Urothelium cell line (cell line): ENCODE measurements at regions not wholly inside any gene's neighbourhood (a gene's known extent, or its start where the extent isn't known, plus 50 kb on each side); places are given as distances from the start of the nearest gene placed in this dataset.

Experiments
- DNase-seq: peaks from one replicate; pipeline ENCODE4 v3.0.0; 2011; ENCODE audit warnings: low spot score, mixed read lengths
- FAIRE-seq: peaks from 2 replicates; lab custom pipeline; 2011; peaks lifted over from hg19 to GRCh38; lab: Jason Lieb, UNC

- FAIRE-seq (no peak), DNase-seq (no peak)
Measured at GRCh38 chr18:46290440-46291020, 186.3 kb downstream of the HAUS1 start.

- DNase-seq (no peak), FAIRE-seq (no peak)
Measured at GRCh38 chr18:46291149-46291548, 187.0 kb downstream of the HAUS1 start.

- no peak for DNase-seq
- no peak for FAIRE-seq
Measured at GRCh38 chr18:46293742-46294181, 189.6 kb downstream of the HAUS1 start.

GRCh38 chr18:46294318-46294717 lies 190.1 kb downstream of the HAUS1 start:
- DNase-seq (no peak), FAIRE-seq (no peak)

- FAIRE-seq (no peak), DNase-seq (no peak)
Measured at GRCh38 chr18:46294751-46295150, 190.6 kb downstream of the HAUS1 start.

GRCh38 chr18:46295416-46295815 lies 191.2 kb downstream of the HAUS1 start:
- FAIRE-seq (no peak), DNase-seq (no peak)

- FAIRE-seq: no peak
- no peak for DNase-seq
Measured at GRCh38 chr18:46296656-46297055, 192.5 kb downstream of the HAUS1 start.

GRCh38 chr18:46297124-46297523 lies 192.9 kb downstream of the HAUS1 start:
- no peak for FAIRE-seq

GRCh38 chr18:46297621-46298020 lies 193.4 kb downstream of the HAUS1 start:
- FAIRE-seq (no peak), DNase-seq (no peak)

More at GRCh38 chr18:46297124-46297523, 192.9 kb downstream of the HAUS1 start:
- DNase-seq: no peak

- no peak for FAIRE-seq
- DNase-seq: no peak
Measured at GRCh38 chr18:46298511-46298910, 194.3 kb downstream of the HAUS1 start.

- no peak for DNase-seq
- FAIRE-seq: no peak
Measured at GRCh38 chr18:46299465-46300008, 195.4 kb downstream of the HAUS1 start.

- DNase-seq (no peak), FAIRE-seq (no peak)
Measured at GRCh38 chr18:46301081-46301480, 196.9 kb downstream of the HAUS1 start.

GRCh38 chr18:46301571-46301970 lies 197.4 kb downstream of the HAUS1 start:
- FAIRE-seq (no peak), DNase-seq (no peak)

GRCh38 chr18:46302528-46303485 lies 198.6 kb downstream of the HAUS1 start:
- DNase-seq (no peak), FAIRE-seq (no peak)

GRCh38 chr18:46310258-46310657 lies 206.1 kb downstream of the HAUS1 start:
- no peak for DNase-seq
- FAIRE-seq: no peak

- FAIRE-seq: no peak
- DNase-seq: no peak
Measured at GRCh38 chr18:46310675-46311345, 206.6 kb downstream of the HAUS1 start.

- FAIRE-seq: no peak
Measured at GRCh38 chr18:46311491-46311890, 207.3 kb downstream of the HAUS1 start.

GRCh38 chr18:46312221-46312620 lies 208.0 kb downstream of the HAUS1 start:
- FAIRE-seq: no peak
- no peak for DNase-seq

More at GRCh38 chr18:46311491-46311890, 207.3 kb downstream of the HAUS1 start:
- DNase-seq: no peak

GRCh38 chr18:46313521-46313920 lies 209.3 kb downstream of the HAUS1 start:
- FAIRE-seq (no peak), DNase-seq (no peak)

- FAIRE-seq: no peak
- no peak for DNase-seq
Measured at GRCh38 chr18:46314011-46314410, 209.8 kb downstream of the HAUS1 start.

- no peak for DNase-seq
- no peak for FAIRE-seq
Measured at GRCh38 chr18:46315161-46315560, 211.0 kb downstream of the HAUS1 start.
